ENCODE measurements at regions not wholly inside any gene's neighbourhood (a gene's known extent, or its start where the extent isn't known, plus 50 kb on each side); places are given as distances from the start of the nearest gene placed in this dataset.

DNA sequence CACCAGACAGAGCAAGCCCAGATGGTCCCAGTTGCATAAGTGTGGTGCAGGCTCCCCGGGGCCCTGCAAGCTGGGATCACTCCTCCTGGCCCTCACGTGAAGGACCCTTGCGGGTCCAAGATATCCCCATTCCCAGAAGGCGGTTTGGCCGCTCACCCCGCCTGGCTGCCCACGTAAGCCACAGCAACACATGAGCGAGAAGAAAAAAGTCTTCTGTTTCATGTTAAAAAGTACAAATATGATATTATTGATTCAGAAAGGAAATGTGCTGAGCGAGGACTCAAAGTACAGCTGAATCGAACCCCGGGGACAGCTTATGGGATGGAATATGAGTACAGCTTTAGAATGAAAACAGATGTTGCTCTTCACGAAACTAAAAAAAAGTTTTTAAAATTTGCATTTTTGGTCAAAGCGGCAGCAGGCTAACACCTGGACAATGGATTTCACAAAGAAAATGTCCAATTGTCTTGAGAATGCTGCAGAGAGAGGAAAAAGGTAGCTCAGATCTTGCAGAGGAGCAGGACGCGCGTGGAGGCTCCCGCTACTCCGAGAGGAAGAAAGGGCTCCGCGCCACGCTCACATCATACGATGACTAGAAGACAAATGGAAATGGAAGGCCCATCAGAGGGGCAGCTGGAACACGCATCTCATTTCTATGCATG, 427.6 kb downstream of the IRX1 start:
- no peaks in the 10 kb centered on the region for H4K20me1 ChIP-seq (replicated peaks; ENCODE audit: control insufficient read depth, extremely low read depth, insufficient read depth, low read length)
- dilution Hi-C loops (cut with MboI; ENCODE audit: extremely low pct_ligation_motif_present, low sequenced_read_pairs) (no loop called here), intact Hi-C loops (cut with micrococcal nuclease) (no loop called here)
- no peak for DNase-seq (ENCODE audit: low read depth, low spot score)
- H3K36me3 ChIP-seq (ENCODE audit: control insufficient read depth in 2 of 2, extremely low read depth in 1 of 2, insufficient read depth in 2 of 2, low read length in 2 of 2): no peaks in the 10 kb centered on the region
- FAIRE-seq: no peak
- no peak overlapping the region for H2AFZ ChIP-seq (ENCODE audit: low read depth, low read length)
- POLR2A ChIA-PET: no interaction called here
- no peak overlapping the region for H3K4me2 ChIP-seq (ENCODE audit: insufficient read depth, low read length)
- CTCF ChIA-PET: no interaction called here
- no peaks in the 10 kb centered on the region for H3K9me1 ChIP-seq (replicated peaks; ENCODE audit: control insufficient read depth, extremely low read depth, insufficient read depth, low read length)
- no peak overlapping the region for H3K4me3 ChIP-seq (replicated peaks in 1 of 3; ENCODE audit: insufficient read depth in 1 of 3, low read depth in 1 of 3, low read length in 3 of 3)
- TF ChIP-seq, protein P1, sequence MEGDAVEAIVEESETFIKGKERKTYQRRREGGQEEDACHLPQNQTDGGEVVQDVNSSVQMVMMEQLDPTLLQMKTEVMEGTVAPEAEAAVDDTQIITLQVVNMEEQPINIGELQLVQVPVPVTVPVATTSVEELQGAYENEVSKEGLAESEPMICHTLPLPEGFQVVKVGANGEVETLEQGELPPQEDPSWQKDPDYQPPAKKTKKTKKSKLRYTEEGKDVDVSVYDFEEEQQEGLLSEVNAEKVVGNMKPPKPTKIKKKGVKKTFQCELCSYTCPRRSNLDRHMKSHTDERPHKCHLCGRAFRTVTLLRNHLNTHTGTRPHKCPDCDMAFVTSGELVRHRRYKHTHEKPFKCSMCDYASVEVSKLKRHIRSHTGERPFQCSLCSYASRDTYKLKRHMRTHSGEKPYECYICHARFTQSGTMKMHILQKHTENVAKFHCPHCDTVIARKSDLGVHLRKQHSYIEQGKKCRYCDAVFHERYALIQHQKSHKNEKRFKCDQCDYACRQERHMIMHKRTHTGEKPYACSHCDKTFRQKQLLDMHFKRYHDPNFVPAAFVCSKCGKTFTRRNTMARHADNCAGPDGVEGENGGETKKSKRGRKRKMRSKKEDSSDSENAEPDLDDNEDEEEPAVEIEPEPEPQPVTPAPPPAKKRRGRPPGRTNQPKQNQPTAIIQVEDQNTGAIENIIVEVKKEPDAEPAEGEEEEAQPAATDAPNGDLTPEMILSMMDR (IDR thresholded peaks at IDR 0.05; ENCODE audit: extremely low read depth in 1 of 2, insufficient read depth in 1 of 2, low read depth in 1 of 2, low read length in 2 of 2): no peak
- TF ChIP-seq GATA2 (IDR thresholded peaks at IDR 0.05; ENCODE audit: insufficient read depth, insufficient read length, low read depth, low read length): no peak
- TF ChIP-seq JUN (IDR thresholded peaks at IDR 0.05; ENCODE audit: borderline replicate concordance, insufficient read depth, insufficient read length, low read depth): no peak
- TF ChIP-seq POLR2AphosphoS5 (IDR thresholded peaks at IDR 0.05; ENCODE audit: insufficient read depth, low read depth, low read length): no peak
- TF ChIP-seq POLR2A (IDR thresholded peaks at IDR 0.05; ENCODE audit: low read depth, low read length): no peak
- TF ChIP-seq FOS (IDR thresholded peaks at IDR 0.05; ENCODE audit: borderline replicate concordance, insufficient read depth, low read length): no peak
- TF ChIP-seq EZH2 (IDR thresholded peaks at IDR 0.05; ENCODE audit: borderline replicate concordance, low read depth, low read length, severe bottlenecking): no peak
- TF ChIP-seq MYC (IDR thresholded peaks at IDR 0.05; ENCODE audit: low read depth, low read length): no peak
- TF ChIP-seq, protein P2, sequence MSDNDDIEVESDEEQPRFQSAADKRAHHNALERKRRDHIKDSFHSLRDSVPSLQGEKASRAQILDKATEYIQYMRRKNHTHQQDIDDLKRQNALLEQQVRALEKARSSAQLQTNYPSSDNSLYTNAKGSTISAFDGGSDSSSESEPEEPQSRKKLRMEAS (IDR thresholded peaks at IDR 0.05; ENCODE audit: insufficient read depth, insufficient read length): no peak
- no peaks in the 10 kb centered on the region for H3K79me2 ChIP-seq (ENCODE audit: control insufficient read depth, insufficient read depth, low read length)
- H3K4me1 ChIP-seq (ENCODE audit: control insufficient read depth, extremely low read depth, insufficient read depth, low read length): peaks cover 6% of the 10 kb centered on the region
- H3K9me3 ChIP-seq (replicated peaks; ENCODE audit: control insufficient read depth, insufficient read depth, low read length): no peaks in the 10 kb centered on the region
- H3K27ac ChIP-seq (ENCODE audit: insufficient read depth, low read depth, low read length): no peak overlapping the region
- no peak overlapping the region for H3K9ac ChIP-seq (replicated peaks; ENCODE audit: extremely low read depth, insufficient read depth, low read length)
- BruUV-seq (replicated peaks): no TSS peak
- no peaks in the 10 kb centered on the region for H3K27me3 ChIP-seq (ENCODE audit: control insufficient read depth in 2 of 2, insufficient read depth in 2 of 2, low read length in 2 of 2)
